ENCODE measurements at regions not wholly inside any gene's neighbourhood (a gene's known extent, or its start where the extent isn't known, plus 50 kb on each side); places are given as distances from the start of the nearest gene placed in this dataset.

DNA sequence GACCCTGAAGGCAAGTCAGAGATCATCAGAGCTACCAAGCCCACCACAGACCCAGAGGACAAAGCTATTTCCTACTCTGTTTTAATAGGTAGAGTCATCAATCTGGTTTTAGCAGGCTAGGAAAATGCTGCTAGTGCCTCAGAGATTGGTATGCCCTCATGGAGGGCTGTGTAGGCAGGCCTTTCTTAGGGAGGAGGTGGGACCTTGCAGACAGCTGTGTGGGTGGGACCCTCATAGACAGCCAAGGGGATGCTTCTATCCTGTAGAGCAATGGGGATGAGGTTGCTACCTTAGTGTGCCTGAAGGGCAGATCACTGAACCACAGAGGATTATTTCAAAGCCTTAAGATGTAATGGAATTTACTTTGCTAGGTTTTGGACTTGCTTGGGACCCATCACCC, 534.9 kb upstream of the KLF12 start:
- no peak for DNase-seq (ENCODE audit: low spot score)

DNA sequence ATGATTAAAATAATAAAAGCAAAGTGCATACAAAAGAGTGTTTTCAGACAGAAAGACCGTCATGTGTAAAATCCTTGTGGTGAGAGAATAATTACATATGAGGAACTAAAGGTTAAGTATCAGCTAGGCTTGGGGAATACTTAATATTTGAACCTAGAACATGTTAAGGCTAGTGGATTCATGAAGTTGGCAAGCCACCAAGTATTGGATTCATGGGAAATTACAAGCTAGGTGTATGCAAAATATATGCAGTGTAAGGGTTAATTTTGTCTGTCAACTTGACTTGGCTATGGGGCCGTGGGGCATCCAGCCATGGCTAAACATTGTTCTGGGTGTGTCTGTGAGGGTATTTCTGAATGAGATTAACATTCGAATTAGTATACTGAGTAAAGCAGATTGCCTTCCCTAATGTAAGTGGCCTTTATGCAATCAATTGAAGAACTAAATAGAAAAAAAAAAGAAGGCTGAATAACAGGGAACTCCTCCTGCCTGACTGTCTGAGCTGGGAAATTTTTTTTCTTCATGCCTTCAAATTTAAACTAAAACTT, 533.5 kb upstream of the KLF12 start:
- DNase-seq (ENCODE audit: low spot score) = no peak

- no peak for DNase-seq (ENCODE audit: low spot score)
Measured at GRCh38 chr13:74662905-74663304, 528.7 kb upstream of the KLF12 start.

GRCh38 chr13:74661851-74662250, 527.6 kb upstream of the KLF12 start:
- no peak for DNase-seq (ENCODE audit: low spot score)

GRCh38 chr13:74657765-74658164, 523.6 kb upstream of the KLF12 start:
- DNase-seq (ENCODE audit: low spot score) = no peak

- peak; percentile 73 for DNase-seq (ENCODE audit: low spot score)
Measured at GRCh38 chr13:74651121-74651520, 516.9 kb upstream of the KLF12 start.

DNA sequence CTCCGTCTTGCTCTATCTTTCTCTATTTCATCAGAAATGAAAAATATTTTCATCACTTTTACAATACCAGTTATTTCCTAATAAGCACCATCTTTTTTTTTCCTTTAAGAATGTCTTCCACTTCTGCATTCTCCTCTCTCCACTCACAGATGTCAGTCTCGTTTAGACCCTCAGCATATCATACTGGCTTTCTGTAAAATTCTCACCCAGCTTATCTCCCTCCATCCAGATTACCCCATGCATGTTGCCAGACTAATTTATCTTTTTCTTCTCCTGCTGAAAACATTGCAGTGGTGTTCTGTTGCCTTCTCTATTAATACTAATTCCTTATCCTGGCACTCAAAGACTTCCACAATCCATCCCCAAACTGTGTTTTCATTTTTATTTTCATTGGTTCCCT, 513.8 kb upstream of the KLF12 start:
- no peak for DNase-seq (ENCODE audit: low spot score)

- no peak for DNase-seq (ENCODE audit: low spot score)
Measured at GRCh38 chr13:74647211-74647610, 513.0 kb upstream of the KLF12 start.

DNA sequence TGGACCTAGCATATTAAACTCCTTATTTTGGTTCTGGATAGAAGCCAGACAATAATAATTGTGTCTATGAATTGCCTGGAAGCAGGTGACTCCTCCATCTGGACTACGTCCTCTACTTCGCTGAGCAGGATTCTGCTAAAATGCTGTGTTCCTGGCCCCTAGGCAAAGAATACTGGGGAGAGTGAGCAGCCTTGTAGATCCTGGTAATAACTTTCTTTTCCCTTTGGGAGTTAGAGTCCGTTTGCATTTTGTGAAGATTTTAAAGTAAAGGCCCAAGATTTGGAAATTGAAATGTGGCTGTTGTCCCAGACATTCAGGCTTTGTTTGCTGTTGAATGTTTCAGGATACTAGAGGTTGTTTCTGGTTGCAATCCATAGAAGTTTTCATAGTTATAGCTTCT, 511.9 kb upstream of the KLF12 start:
- DNase-seq (ENCODE audit: low spot score) = no peak

- no peak for DNase-seq (ENCODE audit: low spot score)
Measured at GRCh38 chr13:74645586-74645985, 511.4 kb upstream of the KLF12 start.

DNA sequence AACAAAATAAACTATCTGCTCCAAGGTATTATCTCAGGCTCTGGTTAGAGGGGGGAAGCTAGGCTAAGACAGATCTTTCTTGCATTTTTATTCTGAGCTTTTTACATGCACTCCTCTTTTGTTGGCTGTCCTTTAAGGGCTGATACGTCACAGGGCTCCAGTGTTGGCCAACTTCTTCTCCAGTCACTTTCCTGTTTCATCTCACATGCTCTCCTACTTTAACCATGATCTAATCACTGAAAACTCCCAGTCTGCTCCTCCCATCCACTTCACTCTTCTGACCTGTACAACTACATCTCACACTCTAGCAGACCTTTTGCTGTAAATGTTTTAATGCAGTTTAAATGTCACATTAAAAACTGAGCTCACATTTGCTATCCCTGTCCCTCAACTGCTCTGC, 510.0 kb upstream of the KLF12 start:
- no peak for DNase-seq (ENCODE audit: low spot score)

DNA sequence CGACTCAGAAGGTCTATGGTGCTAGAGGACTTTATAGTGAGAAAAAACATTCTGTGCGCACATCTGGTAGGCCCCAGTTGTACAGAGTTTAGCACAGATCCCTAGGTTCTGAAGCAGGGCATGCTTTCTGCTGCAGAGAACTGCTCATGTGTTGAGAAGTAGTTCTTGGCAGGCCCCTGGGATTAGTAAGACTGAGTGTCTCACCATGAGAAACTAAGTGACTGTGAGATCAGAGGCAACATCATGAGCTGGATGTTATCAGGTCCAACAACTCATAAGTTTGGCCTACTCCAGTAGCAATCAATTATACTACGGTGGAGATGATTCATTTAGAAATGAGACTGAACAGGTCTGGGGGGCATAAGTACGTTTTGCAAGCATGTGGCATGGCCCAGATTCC, 507.4 kb upstream of the KLF12 start:
- no peak for DNase-seq (ENCODE audit: low spot score)

DNA sequence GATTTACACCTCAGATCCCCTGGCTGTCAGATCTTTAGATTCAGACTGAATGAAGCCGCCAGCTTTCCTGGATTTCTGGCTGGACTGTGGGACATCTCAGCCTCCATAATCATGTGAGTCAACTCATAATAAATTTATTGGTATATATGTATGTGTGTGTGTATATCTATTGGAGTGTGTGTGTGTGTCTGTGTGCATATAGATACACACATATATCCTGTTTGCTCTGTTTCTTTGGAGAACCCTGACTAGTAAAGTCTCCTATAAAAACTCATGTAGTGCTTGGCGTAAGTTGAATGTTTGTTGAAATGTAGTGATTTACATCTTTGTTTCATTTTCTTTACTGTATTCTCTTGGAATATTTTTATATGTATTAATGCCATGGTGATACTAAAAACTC, 499.5 kb upstream of the KLF12 start:
- no peak for DNase-seq (ENCODE audit: low spot score)

GRCh38 chr13:74629985-74630384, 495.8 kb upstream of the KLF12 start:
- no peak for DNase-seq (ENCODE audit: low spot score)

GRCh38 chr13:74625541-74625940, 491.3 kb upstream of the KLF12 start:
- no peak for DNase-seq (ENCODE audit: low spot score)

- DNase-seq (ENCODE audit: low spot score) = no peak
Measured at GRCh38 chr13:74623761-74624160, 489.6 kb upstream of the KLF12 start.

- no peak for DNase-seq (ENCODE audit: low spot score)
Measured at GRCh38 chr13:74622284-74622683, 488.1 kb upstream of the KLF12 start.

- DNase-seq (ENCODE audit: low spot score) = no peak
Measured at GRCh38 chr13:74620711-74621110, 486.5 kb upstream of the KLF12 start.

- no peak for DNase-seq (ENCODE audit: low spot score)
Measured at GRCh38 chr13:74620308-74620707, 486.1 kb upstream of the KLF12 start.

DNA sequence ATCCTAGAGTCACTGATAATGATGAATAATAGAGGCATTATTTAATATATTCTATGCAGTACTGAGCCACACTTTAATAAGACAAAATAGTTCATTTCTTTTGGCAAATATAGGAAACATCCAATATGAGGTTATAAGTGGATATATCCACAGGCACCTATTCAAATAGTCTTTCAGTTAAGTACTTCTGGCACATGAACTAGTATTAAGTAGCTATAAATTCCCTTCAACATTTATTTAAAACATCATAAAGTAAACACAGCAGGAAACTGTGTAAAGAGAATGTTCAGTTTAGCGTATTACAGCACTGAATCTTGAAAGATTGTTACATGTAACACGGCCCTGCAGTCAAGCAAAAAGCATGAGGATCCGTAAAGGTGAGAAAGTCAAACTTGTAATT, 463.3 kb upstream of the KLF12 start:
- no peak for DNase-seq (ENCODE audit: low spot score)

- DNase-seq (ENCODE audit: low spot score) = no peak
Measured at GRCh38 chr13:74596691-74597090, 462.5 kb upstream of the KLF12 start.

DNA sequence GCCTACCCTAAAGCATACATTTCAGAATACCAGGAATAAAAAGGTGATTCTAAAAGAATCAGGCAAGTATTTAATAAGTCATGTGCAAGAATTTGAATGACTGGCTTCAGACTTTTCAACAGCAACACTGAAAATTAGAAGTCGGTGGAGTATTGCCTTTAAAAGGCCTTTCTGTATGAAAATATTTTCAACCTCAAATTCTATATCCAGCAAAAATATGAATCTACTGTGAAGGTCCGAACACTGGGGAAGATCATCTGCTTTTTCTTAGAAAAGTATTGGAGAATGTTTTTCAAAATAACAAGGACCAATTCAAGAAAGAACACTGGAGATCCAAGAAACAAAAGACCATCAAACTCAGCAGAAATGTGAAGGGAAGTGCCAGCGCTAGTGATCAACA, 459.5 kb upstream of the KLF12 start:
- no peak for DNase-seq (ENCODE audit: low spot score)

DNA sequence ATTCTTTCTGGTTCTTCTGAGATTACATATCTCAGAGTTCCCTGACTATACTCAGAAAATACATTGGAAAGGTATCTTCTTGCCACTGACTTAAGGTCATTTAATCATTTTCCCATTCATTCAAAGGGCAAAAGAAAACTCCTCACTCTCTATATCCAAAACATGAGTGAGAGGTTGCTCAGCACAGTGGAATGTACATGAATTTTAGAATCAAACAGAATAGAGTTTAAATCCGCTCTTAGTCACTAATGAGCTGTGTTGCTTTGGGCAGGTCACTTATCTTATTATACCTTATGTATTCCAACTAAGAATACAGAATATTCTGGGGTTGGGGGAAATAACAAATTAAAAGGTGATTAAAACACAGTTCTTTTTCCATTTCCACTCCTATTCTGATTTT, 452.6 kb upstream of the KLF12 start:
- DNase-seq (ENCODE audit: low spot score) = no peak

GRCh38 chr13:74576420-74576819, 442.2 kb upstream of the KLF12 start:
- DNase-seq (ENCODE audit: low spot score) = no peak

DNA sequence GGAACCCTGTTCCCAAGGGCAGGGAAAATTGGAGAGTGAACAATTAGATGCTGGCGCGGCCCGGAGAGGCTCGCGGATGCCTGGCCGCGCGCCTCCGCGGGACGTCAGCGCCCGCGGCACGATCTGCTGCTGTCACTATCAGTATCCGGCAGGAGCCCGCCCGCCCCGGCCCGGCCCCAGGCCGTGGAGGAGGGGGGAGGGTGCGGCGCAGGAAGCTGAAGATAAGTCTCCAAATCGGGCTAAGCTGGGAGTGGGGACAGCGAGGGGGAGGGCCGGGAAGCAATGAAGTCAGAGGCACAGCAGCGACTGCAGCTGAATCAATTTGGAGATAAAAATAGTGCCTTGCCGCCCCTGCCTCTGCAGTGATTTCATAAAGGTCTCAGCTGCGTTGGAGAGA, 441.5 kb upstream of the KLF12 start:
- DNase-seq (ENCODE audit: low spot score) = no peak

All from HT-29 (cell line).